GM18502 (cell line): ENCODE measurements at regions not wholly inside any gene's neighbourhood (a gene's known extent, or its start where the extent isn't known, plus 50 kb on each side); places are given as distances from the start of the nearest gene placed in this dataset.

Experiments
- ATAC-seq: cut with Tn5 transposase; IDR thresholded peaks from one replicate; pipeline ENCODE4 v1.9.1; 2021; ENCODE audit warnings: mild to moderate bottlenecking; ENCODE audit not compliant: unreplicated experiment, poor library complexity

- no peak for ATAC-seq
Observed at GRCh38 chr1:209030454-209031167, 552.9 kb upstream of the CAMK1G start.

- no peak for ATAC-seq
Observed at GRCh38 chr1:209037064-209037463, 546.5 kb upstream of the CAMK1G start.

GRCh38 chr1:209038316-209038715 lies 545.2 kb upstream of the CAMK1G start:
- no peak for ATAC-seq

GRCh38 chr1:209038735-209039134 lies 544.8 kb upstream of the CAMK1G start:
- ATAC-seq: no peak

- ATAC-seq: no peak
Observed at GRCh38 chr1:209040351-209040750, 543.2 kb upstream of the CAMK1G start.

- no peak for ATAC-seq
Observed at GRCh38 chr1:209041927-209042326, 541.6 kb upstream of the CAMK1G start.

GRCh38 chr1:209042413-209042812 lies 541.1 kb upstream of the CAMK1G start:
- ATAC-seq: no peak

GRCh38 chr1:209045331-209046057 lies 538.0 kb upstream of the CAMK1G start:
- ATAC-seq: no peak

GRCh38 chr1:209046058-209046417 lies 537.5 kb upstream of the CAMK1G start:
- no peak for ATAC-seq

GRCh38 chr1:209046935-209047334 lies 536.6 kb upstream of the CAMK1G start:
- ATAC-seq: no peak

- ATAC-seq: no peak
Observed at GRCh38 chr1:209048941-209049669, 534.4 kb upstream of the CAMK1G start.

GRCh38 chr1:209051570-209051969 lies 531.9 kb upstream of the CAMK1G start:
- ATAC-seq: no peak

GRCh38 chr1:209053587-209053986 lies 529.9 kb upstream of the CAMK1G start:
- no peak for ATAC-seq

- no peak for ATAC-seq
Observed at GRCh38 chr1:209057083-209057482, 526.4 kb upstream of the CAMK1G start.

- no peak for ATAC-seq
Observed at GRCh38 chr1:209057901-209058300, 525.6 kb upstream of the CAMK1G start.

GRCh38 chr1:209059376-209059775 lies 524.1 kb upstream of the CAMK1G start:
- no peak for ATAC-seq

GRCh38 chr1:209059981-209060380 lies 523.5 kb upstream of the CAMK1G start:
- no peak for ATAC-seq

- no peak for ATAC-seq
Observed at GRCh38 chr1:209062081-209062620, 521.4 kb upstream of the CAMK1G start.

GRCh38 chr1:209062863-209063262 lies 520.7 kb upstream of the CAMK1G start:
- no peak for ATAC-seq

GRCh38 chr1:209063767-209064659 lies 519.5 kb upstream of the CAMK1G start:
- ATAC-seq: no peak
